OCI-LY1 (cell line): ENCODE measurements at regions not wholly inside any gene's neighbourhood (a gene's known extent, or its start where the extent isn't known, plus 50 kb on each side); places are given as distances from the start of the nearest gene placed in this dataset.

Experiments used
- H2AFZ ChIP-seq: fragments of 200-600 bp; sonication (generic), shearing (Covaris generic); 2 replicates; pipeline ENCODE4 v1.6.0; 2014; ENCODE audit warnings: antibody characterized with exemption, mild to moderate bottlenecking, low read length
- H3F3A ChIP-seq: fragments of 200-600 bp; sonication (generic), shearing (Covaris generic); 2 replicates; pipeline ENCODE4 v1.6.0; 2014; ENCODE audit warnings: mild to moderate bottlenecking, antibody characterized with exemption, low read length, moderate library complexity; ENCODE audit not compliant: insufficient read depth
- H3K27ac ChIP-seq: fragments of 200-600 bp; sonication (generic); 2 replicates; pipeline ENCODE4 v1.5.1; 2014; ENCODE audit warnings: low read length, mixed run types, mild to moderate bottlenecking, low read depth; ENCODE audit not compliant: poor library complexity, severe bottlenecking
- H3K27me3 ChIP-seq: fragments of 200-600 bp; sonication (generic); 2 replicates; pipeline ENCODE4 v1.6.0; 2014; ENCODE audit warnings: antibody characterized with exemption, mild to moderate bottlenecking, low read length, moderate library complexity; ENCODE audit not compliant: insufficient read depth
- H3K36me3 ChIP-seq: fragments of 200-600 bp; sonication (generic); 2 replicates; pipeline ENCODE4 v1.6.1; 2014; ENCODE audit warnings: mild to moderate bottlenecking, antibody characterized with exemption, low read length, moderate library complexity, mixed read lengths; ENCODE audit not compliant: insufficient read depth
- H3K4me1 ChIP-seq: fragments of 200-600 bp; sonication (generic); 2 replicates; pipeline ENCODE4 v1.5.1; 2014; ENCODE audit warnings: mild to moderate bottlenecking, low read length, moderate library complexity; ENCODE audit not compliant: insufficient read depth, severe bottlenecking
- H3K4me2 ChIP-seq: fragments of 200-600 bp; sonication (generic), shearing (Covaris generic); 2 replicates; pipeline ENCODE4 v1.6.1; 2014; ENCODE audit warnings: low read length
- H3K4me3 ChIP-seq: fragments of 200-600 bp; sonication (generic); 2 replicates; pipeline ENCODE4 v1.5.1; 2014; ENCODE audit warnings: low read length, low read depth, mild to moderate bottlenecking, mixed read lengths; ENCODE audit not compliant: poor library complexity, severe bottlenecking
- H3K79me2 ChIP-seq: fragments of 200-600 bp; shearing (Covaris generic); 2 replicates; pipeline ENCODE4 v1.6.1; 2016; ENCODE audit warnings: mixed run types, low read length, mixed read lengths; ENCODE audit not compliant: insufficient read depth
- H3K9ac ChIP-seq: fragments of 200-600 bp; sonication (generic), shearing (Covaris generic); 2 replicates; pipeline ENCODE4 v1.6.1; 2014; ENCODE audit warnings: mild to moderate bottlenecking, low read length, mixed read lengths
- H3K9me2 ChIP-seq: fragments of 200-600 bp; sonication (generic), shearing (Covaris generic); 2 replicates; pipeline ENCODE4 v1.6.1; 2014; ENCODE audit warnings: low read depth, mild to moderate bottlenecking, low read length, mixed read lengths
- H3K9me3 ChIP-seq: fragments of 200-600 bp; shearing (Covaris generic); 2 replicates; pipeline ENCODE4 v1.6.1; 2014; ENCODE audit warnings: low read length, mixed read lengths
- H4K20me1 ChIP-seq: fragments of 200-600 bp; sonication (generic), shearing (Covaris generic); 2 replicates; pipeline ENCODE4 v1.6.0; 2016; ENCODE audit warnings: mild to moderate bottlenecking, low read length; ENCODE audit not compliant: insufficient read depth
- CTCF ChIP-seq: fragments of 200-600 bp; sonication (generic), shearing (Covaris generic); IDR thresholded peaks from 2 replicates; pipeline ENCODE4 v1.5.1; 2017; ENCODE audit warnings: mild to moderate bottlenecking, antibody characterized with exemption, low read length, moderate library complexity, mixed read lengths
- EZH2 ChIP-seq: fragments of 200-600 bp; sonication (generic), shearing (Covaris generic); IDR thresholded peaks from 2 replicates; pipeline ENCODE4 v1.8.0; 2017; ENCODE audit warnings: borderline replicate concordance, mixed run types, mild to moderate bottlenecking, antibody characterized with exemption, low read length, moderate library complexity, mixed read lengths

GRCh38 chr12:43143278-43143677, 408.7 kb downstream of the ADAMTS20 start:
- Histone ChIP-seq H3K4me2 (no peak overlapping the region), H3K9ac (no peak overlapping the region), H3K4me1 (no peaks in the 10 kb centered on the region), H3K9me3 (no peaks in the 10 kb centered on the region), H3K27ac (no peak overlapping the region), H3K36me3 (no peaks in the 10 kb centered on the region), H2AFZ (no peak overlapping the region), H3K27me3 (no peaks in the 10 kb centered on the region), H3K9me2 (no peaks in the 10 kb centered on the region), H3K4me3 (no peak overlapping the region), H4K20me1 (no peaks in the 10 kb centered on the region), H3F3A (no peaks in the 10 kb centered on the region), H3K79me2 (no peaks in the 10 kb centered on the region)
- no peak for TF ChIP-seq CTCF
- no peak for TF ChIP-seq EZH2

GRCh38 chr12:43132291-43132690, 419.7 kb downstream of the ADAMTS20 start:
- Histone ChIP-seq H3K79me2 (no peaks in the 10 kb centered on the region), H3K9ac (no peak overlapping the region), H3K9me3 (no peaks in the 10 kb centered on the region), H3K27ac (no peak overlapping the region), H3F3A (no peaks in the 10 kb centered on the region), H3K36me3 (no peaks in the 10 kb centered on the region), H3K4me3 (no peak overlapping the region), H2AFZ (no peak overlapping the region), H3K4me1 (no peaks in the 10 kb centered on the region), H3K9me2 (no peaks in the 10 kb centered on the region), H4K20me1 (no peaks in the 10 kb centered on the region), H3K4me2 (no peak overlapping the region), H3K27me3 (no peaks in the 10 kb centered on the region)
- TF ChIP-seq EZH2 (no peak), CTCF (no peak)

- no peaks in the 10 kb centered on the region for H3K9me3 ChIP-seq
- no peaks in the 10 kb centered on the region for H3K9me2 ChIP-seq
- H2AFZ ChIP-seq = no peak overlapping the region
- H3F3A ChIP-seq = no peaks in the 10 kb centered on the region
- no peaks in the 10 kb centered on the region for H3K36me3 ChIP-seq
- no peak overlapping the region for H3K9ac ChIP-seq
- no peak overlapping the region for H3K27ac ChIP-seq
- no peaks in the 10 kb centered on the region for H3K4me1 ChIP-seq
- no peak overlapping the region for H3K4me2 ChIP-seq
- H3K4me3 ChIP-seq = no peak overlapping the region
- no peaks in the 10 kb centered on the region for H3K79me2 ChIP-seq
- H3K27me3 ChIP-seq = no peaks in the 10 kb centered on the region
- no peaks in the 10 kb centered on the region for H4K20me1 ChIP-seq
- no peak for TF ChIP-seq EZH2
- no peak for TF ChIP-seq CTCF
Observed at GRCh38 chr12:43131301-43131700, 420.7 kb downstream of the ADAMTS20 start.
